Endothelial cell of umbilical vein (primary cell): ENCODE measurements at regions not wholly inside any gene's neighbourhood (a gene's known extent, or its start where the extent isn't known, plus 50 kb on each side); places are given as distances from the start of the nearest gene placed in this dataset.

Source experiments
- BruUV-seq: library from RNA; stranded (reverse); fragments of 400-500 nt; replicated peaks from 2 replicates; lab custom pipeline; 2021; lab: Mats Ljungman, UMichigan
- CTCF ChIA-PET: fragments of 300-600, 350-600 bp; sonication (Branson Sonifier 250); formaldehyde crosslinking; loops from one replicate; lab custom pipeline; 2021; ENCODE audit warnings: antibody characterized with exemption, inconsistent platforms; lab: Charles Lee
- POLR2A ChIA-PET: fragments of 300-600, 350-600 bp; sonication (Branson Sonifier 250); formaldehyde crosslinking; loops from one replicate; lab custom pipeline; 2021; ENCODE audit warnings: antibody characterized with exemption, inconsistent platforms; lab: Charles Lee
- DNase-seq: peaks from one replicate; pipeline ENCODE4 v3.0.0-alpha.2; 2011; ENCODE audit warnings: low read depth, low spot score
- FAIRE-seq: peaks from 2 replicates; lab custom pipeline; 2011; peaks lifted over from hg19 to GRCh38; lab: Jason Lieb, UNC
- H2AFZ ChIP-seq: 2 replicates; pipeline ENCODE4 v1.6.0; 2012; ENCODE audit warnings: low read depth, low read length, control low read depth, inconsistent platforms
- H3K27ac ChIP-seq: 2 replicates; pipeline ENCODE4 v1.5.1; 2011; ENCODE audit warnings: low read depth, mild to moderate bottlenecking, control low read depth, low read length, moderate library complexity; ENCODE audit not compliant: insufficient read depth
- H3K27me3 ChIP-seq, 2 experiments: 2 replicates each; pipeline versions ENCODE4 v1.6.0 to v1.6.1; 2011; ENCODE audit warnings: low read length in 2 of 2, mixed read lengths in 1 of 2; ENCODE audit not compliant: control insufficient read depth in 2 of 2, insufficient read depth in 2 of 2
- H3K36me3 ChIP-seq, 2 experiments: 2 replicates in 1 of 2; 3 replicates in 1 of 2; pipeline ENCODE4 v1.5.1; 2011; ENCODE audit warnings: low read length in 2 of 2, mild to moderate bottlenecking in 1 of 2, moderate library complexity in 1 of 2; ENCODE audit not compliant: control insufficient read depth in 2 of 2, insufficient read depth in 2 of 2; ENCODE audit errors: extremely low read depth in 1 of 2
- H3K4me1 ChIP-seq: 3 replicates; pipeline ENCODE4 v1.5.1; 2011; ENCODE audit warnings: mild to moderate bottlenecking, low read length; ENCODE audit not compliant: control insufficient read depth, insufficient read depth; ENCODE audit errors: extremely low read depth
- H3K4me2 ChIP-seq: 2 replicates; pipeline ENCODE4 v1.6.1; 2011; ENCODE audit warnings: low read length, control low read depth, mixed read lengths; ENCODE audit not compliant: insufficient read depth
- H3K4me3 ChIP-seq, 3 experiments: fragments of 200-600 bp in 1 of 3; sonication (generic), shearing (Covaris generic) in 1 of 3; replicated peaks in 1 of 3; 2 replicates each; pipeline ENCODE4 v1.5.1; 2011 to 2016; ENCODE audit warnings: control low read depth in 3 of 3, low read length in 3 of 3, mild to moderate bottlenecking in 2 of 3, inconsistent platforms in 1 of 3, low read depth in 1 of 3, moderate library complexity in 1 of 3; ENCODE audit not compliant: insufficient read depth in 1 of 3
- H3K79me2 ChIP-seq: 2 replicates; pipeline ENCODE4 v1.6.0; 2012; ENCODE audit warnings: low read length, inconsistent platforms; ENCODE audit not compliant: control insufficient read depth, insufficient read depth
- H3K9ac ChIP-seq: replicated peaks from 2 replicates; pipeline ENCODE3; 2011; ENCODE audit warnings: low read length, control low read depth; ENCODE audit not compliant: insufficient read depth; ENCODE audit errors: extremely low read depth
- H3K9me1 ChIP-seq: replicated peaks from 3 replicates; pipeline ENCODE4 v1.6.0; 2011; ENCODE audit warnings: mild to moderate bottlenecking, low read length; ENCODE audit not compliant: control insufficient read depth, insufficient read depth; ENCODE audit errors: extremely low read depth
- H3K9me3 ChIP-seq: replicated peaks from 2 replicates; pipeline ENCODE4 v1.5.1; 2012; ENCODE audit warnings: low read length, inconsistent platforms; ENCODE audit not compliant: control insufficient read depth, insufficient read depth
- H4K20me1 ChIP-seq: replicated peaks from 2 replicates; pipeline ENCODE3; 2011; ENCODE audit warnings: mild to moderate bottlenecking, low read length; ENCODE audit not compliant: control insufficient read depth, insufficient read depth; ENCODE audit errors: extremely low read depth
- CTCF ChIP-seq, 2 donors: IDR thresholded peaks; 1 replicate in 1 of 2; 2 replicates in 1 of 2; pipeline ENCODE4 v1.5.1; 2011; ENCODE audit warnings: low read length in 2 of 2, mild to moderate bottlenecking in 2 of 2, moderate library complexity in 2 of 2, control low read depth in 1 of 2, inconsistent platforms in 1 of 2, low read depth in 1 of 2; ENCODE audit not compliant: insufficient read depth in 1 of 2; ENCODE audit errors: extremely low read depth in 1 of 2
- EZH2 ChIP-seq: IDR thresholded peaks from 2 replicates; pipeline ENCODE4 v1.6.1; 2012; ENCODE audit warnings: borderline replicate concordance, low read depth, mild to moderate bottlenecking, moderate library complexity, low read length, inconsistent platforms; ENCODE audit not compliant: severe bottlenecking
- FOS ChIP-seq: IDR thresholded peaks from 2 replicates; pipeline ENCODE4 v1.6.1; 2011; ENCODE audit warnings: mild to moderate bottlenecking, low read length, moderate library complexity, borderline replicate concordance; ENCODE audit not compliant: insufficient read depth
- GATA2 ChIP-seq: IDR thresholded peaks from 2 replicates; pipeline ENCODE4 v1.7.0; 2011; ENCODE audit warnings: low read depth, mild to moderate bottlenecking, moderate library complexity, mixed read lengths, low read length; ENCODE audit not compliant: insufficient read length, insufficient read depth
- JUN ChIP-seq: IDR thresholded peaks from 2 replicates; pipeline ENCODE4 v1.6.1; 2011; ENCODE audit warnings: borderline replicate concordance, low read depth; ENCODE audit not compliant: insufficient read length, insufficient read depth
- MAX ChIP-seq: IDR thresholded peaks from 2 replicates; pipeline ENCODE4 v1.6.1; 2011; ENCODE audit not compliant: insufficient read depth, insufficient read length
- MYC ChIP-seq: IDR thresholded peaks from one replicate; pipeline ENCODE4 v1.6.1; 2011; ENCODE audit warnings: mild to moderate bottlenecking, low read depth, low read length
- POLR2A ChIP-seq: IDR thresholded peaks from 2 replicates; pipeline ENCODE4 v1.6.1; 2012; ENCODE audit warnings: low read depth, mild to moderate bottlenecking, control low read depth, low read length
- POLR2AphosphoS5 ChIP-seq: IDR thresholded peaks from 2 replicates; pipeline ENCODE4 v1.6.1; 2012; ENCODE audit warnings: low read depth, mild to moderate bottlenecking, control low read depth, low read length, moderate library complexity; ENCODE audit not compliant: insufficient read depth
- dilution Hi-C: fragments of 300-500 bp; cut with MboI; formaldehyde crosslinking; loops from one replicate; pipeline ENCODE4 v1.15.0; 2019; ENCODE audit warnings: low sequenced_read_pairs; ENCODE audit not compliant: extremely low pct_ligation_motif_present
- intact Hi-C: fragments of 100-400 bp; cut with micrococcal nuclease; formaldehyde crosslinking; loops from one replicate; pipeline ENCODE4 v1.10.0; 2022

- H4K20me1 ChIP-seq, result no peaks in the 10 kb centered on the region
- no peaks in the 10 kb centered on the region for H3K36me3 ChIP-seq
- H3K4me1 ChIP-seq, result no peaks in the 10 kb centered on the region
- H2AFZ ChIP-seq, result no peak overlapping the region
- FAIRE-seq (no peak), DNase-seq (no peak)
- no peak overlapping the region for H3K9ac ChIP-seq
- no peaks in the 10 kb centered on the region for H3K9me3 ChIP-seq
- ChIA-PET POLR2A (no interaction called here), CTCF (no interaction called here)
- H3K9me1 ChIP-seq, result no peaks in the 10 kb centered on the region
- dilution Hi-C loops (loop anchor here (25.0 kb wide), 1 partner anchor 558 kb away; no protein-coding TSS in a partner anchor), intact Hi-C loops (no loop called here)
- no peak overlapping the region for H3K27ac ChIP-seq
- H3K4me3 ChIP-seq, result no peak overlapping the region
- H3K79me2 ChIP-seq, result no peaks in the 10 kb centered on the region
- H3K27me3 ChIP-seq, result peaks cover 0 to 2% of the 10 kb centered on the region in 2 experiments
- H3K4me2 ChIP-seq, result no peak overlapping the region
- no peak for TF ChIP-seq JUN
- no peak for TF ChIP-seq MYC
- TF ChIP-seq POLR2AphosphoS5, result no peak
- TF ChIP-seq POLR2A, result no peak
- TF ChIP-seq FOS, result no peak
- no peak for TF ChIP-seq CTCF (IDR thresholded peaks at IDR 0.05; ENCODE audit: extremely low read depth in 1 of 2, insufficient read depth in 1 of 2, low read depth in 1 of 2, low read length in 2 of 2)
- no peak for TF ChIP-seq EZH2
- no peak for TF ChIP-seq GATA2
- no peak for TF ChIP-seq MAX
- BruUV-seq, result no TSS peak
Observed at GRCh38 chr5:88128813-88129212, 139.8 kb downstream of the TMEM161B start.
